ENCODE measurements at regions not wholly inside any gene's neighbourhood (a gene's known extent, or its start where the extent isn't known, plus 50 kb on each side); places are given as distances from the start of the nearest gene placed in this dataset.
"Not testable (repeated sequence)": the region's sequence is repeated elsewhere in the genome, so short reads cannot be mapped to it uniquely, and the experiment has no call there.

DNA sequence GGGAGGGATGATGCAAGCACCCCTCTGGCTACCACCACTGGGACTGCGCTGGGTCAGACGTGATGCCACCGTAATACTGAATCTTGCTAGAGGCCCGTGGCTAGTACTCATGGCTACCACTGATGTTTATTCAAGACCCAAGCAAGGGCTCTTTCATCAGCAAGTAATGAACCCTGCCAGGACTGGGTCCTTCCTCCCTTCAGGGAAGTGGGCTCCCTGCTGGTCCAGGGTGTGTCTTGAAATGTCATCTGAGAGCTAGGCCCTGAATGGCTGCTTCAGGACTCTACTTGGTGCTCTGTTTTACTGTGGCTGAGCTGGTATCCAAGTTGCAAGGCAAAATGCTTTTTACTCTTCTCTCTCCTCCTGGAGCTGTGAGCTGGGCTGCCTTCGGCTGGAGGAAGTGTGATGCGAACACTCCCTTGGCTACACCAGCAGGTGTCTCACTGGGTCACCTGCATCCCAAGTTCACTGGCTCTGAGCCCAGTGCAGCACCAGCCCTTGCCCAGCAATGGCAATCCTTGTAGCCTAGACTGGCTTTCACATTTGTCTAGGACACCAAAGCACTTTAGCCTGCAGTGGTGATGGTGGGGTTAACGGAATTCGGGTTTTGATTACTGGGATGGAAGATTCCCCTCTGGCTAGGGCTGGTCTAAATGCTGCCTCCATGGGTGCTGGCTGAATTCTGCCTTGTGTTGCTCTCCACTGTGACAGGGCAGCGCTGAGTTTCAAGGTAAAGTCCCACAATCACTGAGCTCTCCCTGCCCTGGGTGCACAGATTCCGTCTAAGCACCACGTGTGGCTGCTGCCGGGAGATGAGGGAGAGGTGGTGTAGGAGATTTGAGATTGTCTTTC lies 98.6 kb downstream of the USP22 start:
- ChIA-PET CTCF (interaction anchor here (0.6 to 3.4 kb wide), 13 partner anchors 9 to 950 kb away, joined by 3 to 50 read pairs (median 4); partner anchors contain the start of gene USP22), POLR2A (interaction anchor here (1.3 kb wide), 1 partner anchor 49 kb away, joined by 3 read pairs; no protein-coding TSS in a partner anchor)
- TF ChIP-seq, protein P1, sequence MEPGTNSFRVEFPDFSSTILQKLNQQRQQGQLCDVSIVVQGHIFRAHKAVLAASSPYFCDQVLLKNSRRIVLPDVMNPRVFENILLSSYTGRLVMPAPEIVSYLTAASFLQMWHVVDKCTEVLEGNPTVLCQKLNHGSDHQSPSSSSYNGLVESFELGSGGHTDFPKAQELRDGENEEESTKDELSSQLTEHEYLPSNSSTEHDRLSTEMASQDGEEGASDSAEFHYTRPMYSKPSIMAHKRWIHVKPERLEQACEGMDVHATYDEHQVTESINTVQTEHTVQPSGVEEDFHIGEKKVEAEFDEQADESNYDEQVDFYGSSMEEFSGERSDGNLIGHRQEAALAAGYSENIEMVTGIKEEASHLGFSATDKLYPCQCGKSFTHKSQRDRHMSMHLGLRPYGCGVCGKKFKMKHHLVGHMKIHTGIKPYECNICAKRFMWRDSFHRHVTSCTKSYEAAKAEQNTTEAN (CRISPR knock-in tag; IDR thresholded peaks at IDR 0.05), result no peak
- TF ChIP-seq RELA (CRISPR knock-in tag; IDR thresholded peaks at IDR 0.05; ENCODE audit: borderline replicate concordance), result no peak
- TF ChIP-seq, protein P2, sequence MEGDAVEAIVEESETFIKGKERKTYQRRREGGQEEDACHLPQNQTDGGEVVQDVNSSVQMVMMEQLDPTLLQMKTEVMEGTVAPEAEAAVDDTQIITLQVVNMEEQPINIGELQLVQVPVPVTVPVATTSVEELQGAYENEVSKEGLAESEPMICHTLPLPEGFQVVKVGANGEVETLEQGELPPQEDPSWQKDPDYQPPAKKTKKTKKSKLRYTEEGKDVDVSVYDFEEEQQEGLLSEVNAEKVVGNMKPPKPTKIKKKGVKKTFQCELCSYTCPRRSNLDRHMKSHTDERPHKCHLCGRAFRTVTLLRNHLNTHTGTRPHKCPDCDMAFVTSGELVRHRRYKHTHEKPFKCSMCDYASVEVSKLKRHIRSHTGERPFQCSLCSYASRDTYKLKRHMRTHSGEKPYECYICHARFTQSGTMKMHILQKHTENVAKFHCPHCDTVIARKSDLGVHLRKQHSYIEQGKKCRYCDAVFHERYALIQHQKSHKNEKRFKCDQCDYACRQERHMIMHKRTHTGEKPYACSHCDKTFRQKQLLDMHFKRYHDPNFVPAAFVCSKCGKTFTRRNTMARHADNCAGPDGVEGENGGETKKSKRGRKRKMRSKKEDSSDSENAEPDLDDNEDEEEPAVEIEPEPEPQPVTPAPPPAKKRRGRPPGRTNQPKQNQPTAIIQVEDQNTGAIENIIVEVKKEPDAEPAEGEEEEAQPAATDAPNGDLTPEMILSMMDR (IDR thresholded peaks at IDR 0.05), result peak; percentile 46; the same call in 1 of the 2 replicates
- peak; percentile 38; the same call in 1 of the 2 replicates for TF ChIP-seq SMAD3 (CRISPR knock-in tag; IDR thresholded peaks at IDR 0.05; ENCODE audit: borderline replicate concordance)
- no peak for TF ChIP-seq KAT7 (CRISPR knock-in tag; IDR thresholded peaks at IDR 0.05; ENCODE audit: borderline replicate concordance)
- TF ChIP-seq TCF7 (CRISPR knock-in tag; IDR thresholded peaks at IDR 0.05; ENCODE audit: low read depth), result no peak
- TF ChIP-seq HMGA2 (CRISPR knock-in tag; IDR thresholded peaks at IDR 0.05), result no peak
- TF ChIP-seq, protein P3, sequence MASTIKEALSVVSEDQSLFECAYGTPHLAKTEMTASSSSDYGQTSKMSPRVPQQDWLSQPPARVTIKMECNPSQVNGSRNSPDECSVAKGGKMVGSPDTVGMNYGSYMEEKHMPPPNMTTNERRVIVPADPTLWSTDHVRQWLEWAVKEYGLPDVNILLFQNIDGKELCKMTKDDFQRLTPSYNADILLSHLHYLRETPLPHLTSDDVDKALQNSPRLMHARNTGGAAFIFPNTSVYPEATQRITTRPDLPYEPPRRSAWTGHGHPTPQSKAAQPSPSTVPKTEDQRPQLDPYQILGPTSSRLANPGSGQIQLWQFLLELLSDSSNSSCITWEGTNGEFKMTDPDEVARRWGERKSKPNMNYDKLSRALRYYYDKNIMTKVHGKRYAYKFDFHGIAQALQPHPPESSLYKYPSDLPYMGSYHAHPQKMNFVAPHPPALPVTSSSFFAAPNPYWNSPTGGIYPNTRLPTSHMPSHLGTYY (CRISPR knock-in tag; IDR thresholded peaks at IDR 0.05), result no peak
- TF ChIP-seq SMAD4 (CRISPR knock-in tag; IDR thresholded peaks at IDR 0.05), result no peak
- TF ChIP-seq, protein P4, sequence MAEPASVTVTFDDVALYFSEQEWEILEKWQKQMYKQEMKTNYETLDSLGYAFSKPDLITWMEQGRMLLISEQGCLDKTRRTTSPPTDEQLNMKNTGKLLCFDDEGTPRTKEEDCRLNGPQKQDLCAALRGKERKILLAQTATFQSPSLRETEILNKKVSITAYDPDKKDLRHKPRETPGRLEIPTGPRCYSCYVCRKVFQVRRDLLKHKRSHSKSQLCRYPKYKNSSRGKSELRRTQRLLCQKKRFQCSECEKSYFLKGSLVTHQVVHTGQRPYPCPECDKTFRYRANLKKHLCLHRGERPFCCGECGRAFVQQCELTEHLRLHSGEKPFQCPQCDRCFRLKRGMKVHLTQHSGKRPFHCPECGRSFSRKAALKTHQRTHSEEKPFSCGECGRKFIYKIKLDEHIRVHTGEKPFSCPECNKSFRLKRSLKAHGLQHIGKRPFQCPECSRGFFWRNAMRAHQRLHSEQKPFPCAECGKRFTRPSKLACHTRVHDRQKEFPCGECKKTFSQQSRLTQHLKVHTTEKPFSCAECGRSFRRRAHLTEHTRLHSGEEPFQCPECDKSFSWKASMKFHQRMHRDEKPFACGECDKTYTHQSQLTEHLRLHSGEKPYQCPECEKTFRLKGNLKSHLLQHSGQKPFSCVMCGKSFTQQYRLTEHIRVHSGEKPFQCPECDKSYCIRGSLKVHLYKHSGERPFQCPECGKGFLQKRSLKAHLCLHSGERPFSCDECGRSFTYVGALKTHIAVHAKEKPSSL (CRISPR knock-in tag; conservative IDR thresholded peaks at IDR 0.05), result no peak
- TF ChIP-seq, protein P5, sequence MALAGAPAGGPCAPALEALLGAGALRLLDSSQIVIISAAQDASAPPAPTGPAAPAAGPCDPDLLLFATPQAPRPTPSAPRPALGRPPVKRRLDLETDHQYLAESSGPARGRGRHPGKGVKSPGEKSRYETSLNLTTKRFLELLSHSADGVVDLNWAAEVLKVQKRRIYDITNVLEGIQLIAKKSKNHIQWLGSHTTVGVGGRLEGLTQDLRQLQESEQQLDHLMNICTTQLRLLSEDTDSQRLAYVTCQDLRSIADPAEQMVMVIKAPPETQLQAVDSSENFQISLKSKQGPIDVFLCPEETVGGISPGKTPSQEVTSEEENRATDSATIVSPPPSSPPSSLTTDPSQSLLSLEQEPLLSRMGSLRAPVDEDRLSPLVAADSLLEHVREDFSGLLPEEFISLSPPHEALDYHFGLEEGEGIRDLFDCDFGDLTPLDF (CRISPR knock-in tag; IDR thresholded peaks at IDR 0.05), result no peak
- H3K27ac Mint-ChIP-seq, result peak overlapping the region; percentile 90
- DNase-seq (ENCODE audit: low spot score) (peak; percentile 68), ATAC-seq (peak; percentile 98)
- H3K36me3 Mint-ChIP-seq, result no peaks in the 10 kb centered on the region
- H3K9me3 Mint-ChIP-seq, result no peaks in the 10 kb centered on the region
- no peaks in the 10 kb centered on the region for H3K27me3 Mint-ChIP-seq (ENCODE audit: low read depth)
- H3K4me1 Mint-ChIP-seq, result peaks cover 18% of the 10 kb centered on the region
- H3K4me3 Mint-ChIP-seq, result no peak overlapping the region

DNA sequence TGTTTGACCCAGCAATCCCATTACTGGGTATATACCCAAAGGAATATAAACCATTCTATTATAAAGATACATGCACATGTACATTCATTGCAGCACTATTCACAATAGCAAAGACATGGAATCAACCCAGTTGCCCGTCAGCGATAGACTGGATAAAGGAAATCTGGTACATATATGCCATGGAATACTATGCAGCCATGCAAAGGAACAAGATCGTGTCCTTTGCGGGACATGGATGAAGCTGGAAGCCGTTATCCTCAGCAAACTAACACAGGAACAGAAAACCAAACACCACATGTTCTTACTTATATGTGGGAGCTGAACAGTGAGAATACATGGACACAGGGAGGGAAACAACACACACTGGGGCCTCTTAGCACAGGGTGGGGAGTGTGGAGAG lies 95.1 kb downstream of the USP22 start:
- H3K4me3 Mint-ChIP-seq; ATAC-seq; H3K9me3 Mint-ChIP-seq; POLR2A ChIA-PET; H3K27me3 Mint-ChIP-seq (ENCODE audit: low read depth); H3K27ac Mint-ChIP-seq; DNase-seq (ENCODE audit: low spot score); H3K36me3 Mint-ChIP-seq: not testable (repeated sequence)
- peaks cover 18% of the 10 kb centered on the region for H3K4me1 Mint-ChIP-seq
- CTCF ChIA-PET, result interaction anchor here (0.6 kb wide), 1 partner anchor 14 kb away, joined by 3 read pairs; no protein-coding TSS in a partner anchor
